ENCODE measurements at regions not wholly inside any gene's neighbourhood (a gene's known extent, or its start where the extent isn't known, plus 50 kb on each side); places are given as distances from the start of the nearest gene placed in this dataset.

- 76 to 78% methylated on average over 8 to 11 of the region's 11 CpGs for WGBS, 2 donors (ENCODE audit: low coverage in 1 of 2)
- intact Hi-C loops (cut with DNase I; ENCODE audit: low total_unique reads) (no loop called here), in situ Hi-C loops (cut with MboI; ENCODE audit: low pct_ligation_motif_present in 1 of 4, low pct_unique_long_range_greater_than_20kb in 1 of 4, low sequenced_read_pairs in 3 of 4) (loop anchor here in 1 of 4 donors (25.0 kb wide), 1 partner anchor 1110 kb away; no protein-coding TSS in a partner anchor)
- no peak for DNase-seq
- Histone ChIP-seq H3K9me3 (no peaks in the 10 kb centered on the region), H3K36me3 (no peaks in the 10 kb centered on the region), H3K27me3 (no peaks in the 10 kb centered on the region), H3K4me3 (no peak overlapping the region), H3K4me1 (no peaks in the 10 kb centered on the region), H3K27ac (no peak overlapping the region)
- TF ChIP-seq POLR2AphosphoS5 (IDR thresholded peaks at IDR 0.05): no peak
- no peak for TF ChIP-seq EP300 (IDR thresholded peaks at IDR 0.05; ENCODE audit: low read depth)
- TF ChIP-seq POLR2A (IDR thresholded peaks at IDR 0.05): no peak
- no peak for TF ChIP-seq CTCF (IDR thresholded peaks at IDR 0.05)
Measured at GRCh38 chr16:62177351-62178203, 141.3 kb upstream of the CDH8 start.

GRCh38 chr16:62170642-62171041 lies 134.4 kb upstream of the CDH8 start:
- H3K4me1 ChIP-seq: no peaks in the 10 kb centered on the region
- intact Hi-C loops (cut with DNase I; ENCODE audit: low total_unique reads) (no loop called here), in situ Hi-C loops (cut with MboI; ENCODE audit: low pct_ligation_motif_present in 1 of 4, low pct_unique_long_range_greater_than_20kb in 1 of 4, low sequenced_read_pairs in 3 of 4) (no loop called here)
- H3K36me3 ChIP-seq: no peaks in the 10 kb centered on the region
- no peak overlapping the region for H3K27ac ChIP-seq
- WGBS, 2 donors (ENCODE audit: low coverage in 1 of 2): 71% methylated on average over 2 of the region's 2 CpGs; no CpG with 5 or more reads in 1 of the 2 donors
- no peak overlapping the region for H3K4me3 ChIP-seq
- TF ChIP-seq CTCF (IDR thresholded peaks at IDR 0.05): no peak
- no peak for TF ChIP-seq EP300 (IDR thresholded peaks at IDR 0.05; ENCODE audit: low read depth)
- no peak for TF ChIP-seq POLR2AphosphoS5 (IDR thresholded peaks at IDR 0.05)
- DNase-seq: no peak
- H3K9me3 ChIP-seq: peaks cover 0 to 10% of the 10 kb centered on the region in 2 donors
- no peaks in the 10 kb centered on the region for H3K27me3 ChIP-seq

DNA sequence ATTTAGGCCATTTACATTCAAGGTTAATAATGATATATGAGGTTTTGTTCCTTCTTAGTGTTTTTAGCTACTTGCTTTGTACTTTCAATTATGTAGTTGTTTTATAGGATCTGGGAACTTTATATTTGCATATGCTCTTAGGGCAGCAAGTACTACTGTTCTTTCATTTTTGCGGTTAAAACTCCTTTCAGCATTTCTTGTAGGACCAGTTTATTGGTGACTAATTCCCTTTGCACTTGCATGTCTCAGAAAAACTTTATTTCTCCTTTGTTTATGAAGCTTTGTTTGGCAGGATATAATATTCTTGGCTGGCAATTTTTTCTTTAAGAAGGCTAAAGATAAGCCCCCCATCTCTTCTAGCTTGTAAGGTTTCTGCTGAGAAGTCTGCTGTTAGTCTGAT lies 131.3 kb upstream of the CDH8 start:
- H3K9me3 ChIP-seq: peaks cover 0 to 10% of the 10 kb centered on the region in 2 donors
- in situ Hi-C loops (cut with MboI; ENCODE audit: low pct_ligation_motif_present in 1 of 4, low pct_unique_long_range_greater_than_20kb in 1 of 4, low sequenced_read_pairs in 3 of 4) (no loop called here), intact Hi-C loops (cut with DNase I; ENCODE audit: low total_unique reads) (no loop called here)
- DNase-seq: no peak
- no peaks in the 10 kb centered on the region for H3K36me3 ChIP-seq
- no peak overlapping the region for H3K4me3 ChIP-seq
- TF ChIP-seq POLR2AphosphoS5 (IDR thresholded peaks at IDR 0.05): no peak
- TF ChIP-seq EP300 (IDR thresholded peaks at IDR 0.05; ENCODE audit: low read depth): no peak
- TF ChIP-seq POLR2A (IDR thresholded peaks at IDR 0.05): no peak
- no peak for TF ChIP-seq CTCF (IDR thresholded peaks at IDR 0.05)
- no peaks in the 10 kb centered on the region for H3K27me3 ChIP-seq
- no peak overlapping the region for H3K27ac ChIP-seq
- WGBS, 2 donors (ENCODE audit: low coverage in 1 of 2): 82 to 94% methylated on average over 1 of the region's 1 CpG
- H3K4me1 ChIP-seq: no peaks in the 10 kb centered on the region

DNA sequence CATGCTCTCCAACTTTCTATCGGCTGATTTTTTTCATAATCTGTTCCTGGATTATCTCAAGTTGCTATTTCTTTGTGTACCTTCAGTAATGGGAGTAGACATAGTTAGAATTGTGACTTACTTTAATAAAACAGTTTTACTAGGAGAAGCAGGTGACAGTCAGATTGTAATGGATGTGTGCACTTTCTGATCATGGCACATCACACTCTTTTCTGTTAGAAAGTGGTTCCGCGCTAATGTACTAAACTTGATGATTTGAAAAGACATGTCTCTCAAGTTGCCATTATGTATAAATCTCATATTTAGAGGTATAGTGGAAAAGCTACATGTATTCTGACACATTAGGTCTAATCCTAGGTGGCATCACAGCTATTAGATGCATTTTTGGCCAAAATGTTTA lies 121.3 kb upstream of the CDH8 start:
- no peak for TF ChIP-seq POLR2AphosphoS5 (IDR thresholded peaks at IDR 0.05)
- no peak for TF ChIP-seq CTCF (IDR thresholded peaks at IDR 0.05)
- no peak for TF ChIP-seq EP300 (IDR thresholded peaks at IDR 0.05; ENCODE audit: low read depth)
- no peak for TF ChIP-seq POLR2A (IDR thresholded peaks at IDR 0.05)
- Histone ChIP-seq H3K4me1 (no peaks in the 10 kb centered on the region), H3K4me3 (no peak overlapping the region), H3K36me3 (no peaks in the 10 kb centered on the region), H3K27me3 (no peaks in the 10 kb centered on the region), H3K27ac (no peak overlapping the region), H3K9me3 (no peaks in the 10 kb centered on the region)
- 91 to 93% methylated on average over 3 of the region's 3 CpGs for WGBS, 2 donors (ENCODE audit: low coverage in 1 of 2)
- intact Hi-C loops (cut with DNase I; ENCODE audit: low total_unique reads): no loop called here
- no peak for DNase-seq
- in situ Hi-C loops (cut with MboI; ENCODE audit: low pct_ligation_motif_present in 1 of 4, low pct_unique_long_range_greater_than_20kb in 1 of 4, low sequenced_read_pairs in 3 of 4): no loop called here

Data from transverse colon (tissue), 4 donors.